Thyroid gland (tissue), 4 donors: ENCODE measurements at regions not wholly inside any gene's neighbourhood (a gene's known extent, or its start where the extent isn't known, plus 50 kb on each side); places are given as distances from the start of the nearest gene placed in this dataset.
"Not testable (repeated sequence)": the region's sequence is repeated elsewhere in the genome, so short reads cannot be mapped to it uniquely, and the experiment has no call there.

ENCODE experiments used
- CTCF ChIP-seq, 6 experiments: fragments of 200-600 bp in 3 of 6; fragments of 450-650 bp in 3 of 6; sonication (generic) in 3 of 6; IDR thresholded peaks; one replicate each; pipeline ENCODE4 v1.5.1; 2016 to 2019; ENCODE audit warnings: antibody characterized with exemption in 6 of 6, mild to moderate bottlenecking in 2 of 6, inconsistent platforms in 1 of 6, moderate library complexity in 1 of 6
- POLR2A ChIP-seq, 2 donors: fragments of 450-650 bp; IDR thresholded peaks; one replicate each; pipeline ENCODE4 v1.6.1; 2017; ENCODE audit warnings: antibody characterized with exemption in 2 of 2, mild to moderate bottlenecking in 2 of 2, moderate library complexity in 1 of 2

- not testable (repeated sequence) for TF ChIP-seq POLR2A, CTCF (IDR thresholded peaks at IDR 0.05)
Measured at GRCh38 chr9:113740508-113741500, 135.3 kb upstream of the ZNF618 start.
